Retina (tissue), 1 donor: ENCODE measurements at regions not wholly inside any gene's neighbourhood (a gene's known extent, or its start where the extent isn't known, plus 50 kb on each side); places are given as distances from the start of the nearest gene placed in this dataset.
"Not testable (repeated sequence)": the region's sequence is repeated elsewhere in the genome, so short reads cannot be mapped to it uniquely, and the experiment has no call there.

ENCODE experiments used
- DNase-seq: peaks from one replicate; pipeline ENCODE4 v3.0.0-alpha.2; 2016

- DNase-seq = no peak
Observed at GRCh38 chr9:124084087-124084486, 72.5 kb downstream of the LHX2 start.

GRCh38 chr9:124087226-124087625 lies 75.7 kb downstream of the LHX2 start:
- no peak for DNase-seq

GRCh38 chr9:124088476-124088837 lies 76.9 kb downstream of the LHX2 start:
- DNase-seq = no peak

- not testable (repeated sequence) for DNase-seq
Observed at GRCh38 chr9:124089631-124090488, 78.3 kb downstream of the LHX2 start.

- no peak for DNase-seq
Observed at GRCh38 chr9:124098141-124098905, 86.8 kb downstream of the LHX2 start.

- DNase-seq = no peak
Observed at GRCh38 chr9:124099860-124100259, 88.3 kb downstream of the LHX2 start.

- no peak for DNase-seq
Observed at GRCh38 chr9:124101215-124101968, 89.8 kb downstream of the LHX2 start.

GRCh38 chr9:124101969-124102345 lies 90.4 kb downstream of the LHX2 start:
- DNase-seq = no peak

GRCh38 chr9:124102363-124102762 lies 90.8 kb downstream of the LHX2 start:
- DNase-seq = no peak

- DNase-seq = no peak
Observed at GRCh38 chr9:124105266-124105665, 93.7 kb downstream of the LHX2 start.

- no peak for DNase-seq
Observed at GRCh38 chr9:124108216-124108615, 96.6 kb downstream of the LHX2 start.

GRCh38 chr9:124110307-124110915 lies 98.8 kb downstream of the LHX2 start:
- peak; percentile 86 for DNase-seq

- DNase-seq = no peak
Observed at GRCh38 chr9:124116683-124117363, 105.3 kb downstream of the LHX2 start.

- DNase-seq = no peak
Observed at GRCh38 chr9:124118894-124119293, 107.3 kb downstream of the LHX2 start.

- no peak for DNase-seq
Observed at GRCh38 chr9:124120272-124120671, 108.7 kb downstream of the LHX2 start.

- no peak for DNase-seq
Observed at GRCh38 chr9:124121725-124122124, 110.2 kb downstream of the LHX2 start.

- no peak for DNase-seq
Observed at GRCh38 chr9:124122321-124122720, 110.8 kb downstream of the LHX2 start.

GRCh38 chr9:124122813-124123462 lies 111.4 kb downstream of the LHX2 start:
- DNase-seq = no peak

- not testable (repeated sequence) for DNase-seq
Observed at GRCh38 chr9:124123621-124124020, 112.1 kb downstream of the LHX2 start.

- DNase-seq = no peak
Observed at GRCh38 chr9:124124729-124125650, 113.4 kb downstream of the LHX2 start.

GRCh38 chr9:124125651-124125977 lies 114.0 kb downstream of the LHX2 start:
- DNase-seq = peak; percentile 88
